NOMO-1 (cell line): ENCODE measurements at regions not wholly inside any gene's neighbourhood (a gene's known extent, or its start where the extent isn't known, plus 50 kb on each side); places are given as distances from the start of the nearest gene placed in this dataset.

ENCODE experiments used
- DNase-seq, 2 experiments: peaks; one replicate each; lab custom pipeline; 2025; ENCODE audit not compliant: unreplicated experiment in 2 of 2; lab: John Stamatoyannopoulos, UW

GRCh38 chr5:3030511-3031165, 279.2 kb upstream of the IRX2 start:
- DNase-seq = no peak

DNA sequence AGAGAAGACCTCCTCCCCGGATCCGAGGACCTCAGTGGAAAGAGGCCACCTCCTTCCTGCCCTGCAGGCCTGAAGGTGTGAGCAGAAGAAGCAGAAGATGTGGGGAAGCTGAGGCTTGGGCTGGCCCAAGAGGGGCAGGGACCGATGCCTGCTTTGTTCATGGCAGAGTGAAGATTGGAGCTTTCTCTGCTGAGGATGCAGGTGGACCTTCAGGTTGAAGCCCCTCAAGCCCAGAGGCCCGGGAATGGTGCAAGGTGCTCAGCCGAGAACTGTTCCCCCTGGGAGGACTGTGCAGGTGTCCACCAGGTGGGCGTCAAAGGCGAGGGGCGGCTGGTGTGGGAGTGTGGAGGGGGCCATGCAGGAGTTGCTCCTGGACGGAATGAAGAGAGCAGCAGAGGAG, 277.9 kb upstream of the IRX2 start:
- DNase-seq = no peak

DNA sequence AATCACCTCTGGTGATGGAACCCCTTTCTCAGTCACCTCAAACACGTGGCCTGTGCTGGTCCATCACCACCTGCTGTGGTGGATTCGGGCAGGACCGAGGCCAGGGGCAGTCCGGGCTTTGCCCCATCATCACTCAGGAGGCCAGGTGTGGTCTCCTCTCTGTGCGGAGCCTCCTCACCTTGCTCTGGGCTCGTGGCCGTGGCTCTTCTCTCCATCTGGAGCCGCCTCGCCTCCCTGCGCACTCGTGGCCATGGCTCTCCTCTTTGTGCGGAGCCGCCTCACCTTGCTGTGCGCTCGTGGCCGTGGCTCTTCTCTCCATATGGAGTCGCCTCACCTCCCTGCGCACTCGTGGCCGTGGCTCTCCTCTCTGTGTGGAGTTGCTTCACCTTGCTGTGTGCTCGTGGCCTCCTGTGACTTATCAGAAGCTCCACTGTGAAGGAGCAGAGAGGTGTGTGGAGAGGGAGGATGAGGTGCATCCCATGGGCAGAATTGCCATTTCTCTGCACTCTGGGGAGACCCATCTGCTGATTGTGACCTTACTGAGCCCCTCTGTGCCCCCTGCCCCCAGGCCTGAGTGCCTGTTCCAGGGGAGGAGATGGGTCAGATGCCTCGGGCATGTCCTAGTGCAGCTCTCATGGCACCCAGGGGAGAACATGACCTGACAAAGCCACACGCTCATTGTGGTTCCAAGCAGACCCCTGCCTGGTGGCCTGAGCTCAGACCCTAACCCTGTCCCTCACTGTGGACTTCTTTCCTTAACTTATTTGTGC, 276.6 kb upstream of the IRX2 start:
- no peak for DNase-seq

DNA sequence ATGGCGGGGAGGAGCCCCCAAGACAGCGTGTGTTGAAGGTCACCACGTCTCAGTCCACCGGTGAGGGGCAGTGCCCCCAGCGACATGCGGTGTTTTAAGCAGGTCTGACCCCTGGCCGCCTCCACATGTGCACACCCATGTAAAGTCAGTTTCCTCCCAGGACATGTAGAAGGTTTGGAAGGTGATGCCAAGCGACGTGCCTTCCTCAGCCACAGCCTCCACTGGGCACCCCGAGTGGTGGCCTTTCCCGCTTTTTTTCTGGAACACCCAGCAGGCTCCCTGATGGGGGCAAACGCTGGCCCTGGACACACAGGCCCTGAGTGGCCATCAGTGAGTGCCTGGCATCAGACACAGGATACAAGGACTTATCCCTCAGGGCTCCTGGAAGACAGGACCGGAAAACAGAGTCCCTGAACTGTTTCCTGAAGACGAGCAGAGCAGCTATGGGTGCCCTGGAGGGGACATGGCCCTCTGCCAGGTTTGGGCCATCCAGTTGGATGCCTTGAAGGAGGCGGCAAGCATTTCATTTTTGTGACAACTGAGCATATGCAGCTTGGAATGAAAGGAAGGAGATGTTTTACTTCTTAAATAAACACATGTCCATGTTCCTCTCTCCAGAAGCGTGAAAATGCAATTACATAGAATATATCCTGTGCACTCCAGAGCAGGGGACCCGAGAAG, 275.8 kb upstream of the IRX2 start:
- no peak for DNase-seq

DNA sequence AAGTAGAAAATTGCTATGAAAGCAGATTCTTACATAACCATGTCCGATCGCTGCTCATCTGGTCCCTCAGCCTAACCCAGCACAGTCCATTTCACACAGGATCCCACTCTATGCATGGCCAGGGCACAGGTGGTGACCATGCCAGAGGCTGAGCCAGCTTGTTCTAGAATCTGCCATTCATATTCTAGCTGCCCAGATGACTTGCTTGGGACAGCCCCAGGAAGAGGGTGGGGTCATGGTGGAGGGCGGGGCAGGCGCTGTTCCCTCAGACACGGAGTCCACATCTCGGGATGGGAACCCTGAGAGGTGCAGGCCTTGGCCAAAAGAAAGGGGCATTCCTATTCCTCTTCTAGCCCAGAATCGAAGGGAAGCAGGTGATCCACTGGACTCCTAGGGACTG, 275.2 kb upstream of the IRX2 start:
- DNase-seq = no peak

DNA sequence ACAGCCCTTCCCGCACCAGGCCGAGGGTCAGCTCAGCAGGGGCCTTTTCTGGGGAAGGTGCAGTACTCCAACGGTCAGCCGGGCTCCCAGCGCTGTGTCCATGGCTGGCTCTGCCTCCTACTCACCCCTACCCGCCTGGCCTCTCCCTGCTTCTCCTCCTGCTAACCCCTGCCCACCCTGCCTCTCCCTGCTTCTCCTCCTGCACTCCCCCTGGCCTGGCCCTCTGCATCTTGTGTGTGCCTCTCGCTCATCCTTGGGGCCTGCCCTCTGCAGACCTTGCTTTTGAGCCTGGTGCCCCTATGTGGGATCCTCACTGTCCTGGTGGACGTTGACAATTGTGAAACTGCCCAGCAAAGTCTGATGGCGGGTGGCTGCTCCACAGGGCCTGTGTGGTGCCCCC, 274.6 kb upstream of the IRX2 start:
- no peak for DNase-seq

DNA sequence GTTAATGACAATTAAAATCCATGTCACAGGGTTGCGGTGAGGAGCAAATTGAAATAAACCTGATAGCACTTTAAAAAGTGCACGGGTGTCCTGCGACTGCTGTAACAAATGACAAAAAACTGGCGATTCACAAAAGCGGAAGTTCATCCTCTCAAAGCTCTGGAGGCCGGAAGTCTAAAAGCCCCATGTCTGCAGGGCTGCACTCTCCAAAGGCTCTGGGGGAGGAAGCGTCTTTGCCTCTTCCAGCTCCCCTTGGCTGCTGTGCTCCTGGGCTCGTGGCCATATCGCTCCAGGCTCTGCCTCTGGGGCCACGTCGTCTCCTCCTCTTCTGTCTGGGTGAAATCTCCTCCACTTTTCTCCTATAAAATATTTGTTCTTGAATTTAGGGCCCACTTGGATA, 273.9 kb upstream of the IRX2 start:
- DNase-seq = no peak

DNA sequence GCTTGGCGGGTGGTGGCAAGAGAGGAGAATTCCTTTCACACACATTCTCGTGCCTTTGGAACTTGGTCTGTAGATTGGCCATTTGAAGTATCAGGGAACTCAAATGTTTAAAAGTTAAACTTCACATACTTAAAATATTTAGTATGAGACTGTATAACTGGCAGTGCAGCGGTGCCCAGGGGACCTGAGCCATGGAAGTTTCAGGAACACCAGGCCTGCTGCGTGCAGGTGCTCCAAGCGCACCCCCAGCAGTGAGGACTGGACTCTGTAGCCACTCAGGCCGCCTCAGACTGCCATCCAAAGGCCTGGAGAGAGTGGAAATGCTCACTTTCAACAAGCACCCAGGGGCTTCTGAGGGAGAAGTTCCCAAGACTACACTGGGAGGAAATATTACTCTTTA, 273.5 kb upstream of the IRX2 start:
- DNase-seq = no peak

DNA sequence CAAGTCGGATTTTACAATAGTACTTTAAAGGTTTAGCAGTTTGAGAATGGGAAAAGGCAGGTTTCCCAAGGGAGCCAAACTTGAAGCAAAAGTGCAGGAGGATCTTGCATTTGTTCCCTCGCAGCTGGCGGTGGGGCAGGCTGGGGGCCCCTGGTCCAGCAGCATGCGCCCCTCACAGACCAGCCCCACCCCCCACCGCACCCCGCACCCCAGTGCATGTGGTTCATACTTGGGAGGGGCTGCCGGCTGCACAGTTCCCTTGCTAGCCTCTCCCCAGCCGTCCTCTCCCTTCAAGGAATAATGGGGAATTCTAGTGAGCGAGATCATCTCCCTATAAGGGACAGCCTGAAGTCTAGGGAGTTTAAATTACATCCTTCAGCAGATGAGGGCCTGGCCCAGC, 273.1 kb upstream of the IRX2 start:
- DNase-seq = no peak

GRCh38 chr5:3024126-3024525, 272.6 kb upstream of the IRX2 start:
- DNase-seq = no peak

DNA sequence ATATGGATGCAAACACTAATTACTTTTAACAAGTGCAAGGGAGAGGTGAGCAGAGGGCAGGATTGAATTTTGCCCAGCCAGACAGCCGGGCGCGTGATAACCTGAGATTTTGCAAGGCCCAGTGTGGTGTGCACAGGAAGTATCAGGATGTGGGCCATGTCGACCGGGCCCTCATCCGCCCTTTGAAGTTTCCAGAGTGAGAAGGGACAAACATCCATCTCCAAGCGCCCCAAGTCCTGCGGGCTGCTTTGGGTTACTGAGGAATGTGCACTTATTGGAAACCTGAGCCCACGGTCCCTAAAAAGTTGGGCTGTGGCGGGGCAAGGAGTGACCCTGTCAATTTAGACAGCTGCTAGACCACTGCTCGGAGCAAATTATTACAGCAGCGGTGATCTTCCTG, 272.2 kb upstream of the IRX2 start:
- DNase-seq = no peak

GRCh38 chr5:3022665-3023064, 271.2 kb upstream of the IRX2 start:
- no peak for DNase-seq

GRCh38 chr5:3020426-3020825, 268.9 kb upstream of the IRX2 start:
- no peak for DNase-seq

GRCh38 chr5:3019045-3019444, 267.6 kb upstream of the IRX2 start:
- no peak for DNase-seq

DNA sequence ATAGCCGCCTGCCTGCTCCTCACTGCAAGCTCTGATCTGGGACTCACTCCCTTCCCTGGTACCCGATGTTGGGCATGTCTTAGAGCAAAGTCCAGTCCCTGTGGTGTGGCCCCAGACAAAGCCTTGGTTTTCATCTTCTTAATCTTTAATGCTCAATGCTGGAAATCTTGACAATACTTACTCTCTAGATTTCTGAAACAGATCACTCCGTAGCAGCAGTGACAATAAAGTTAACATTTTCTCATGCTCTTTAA, 260.2 kb upstream of the IRX2 start:
- DNase-seq = no peak

DNA sequence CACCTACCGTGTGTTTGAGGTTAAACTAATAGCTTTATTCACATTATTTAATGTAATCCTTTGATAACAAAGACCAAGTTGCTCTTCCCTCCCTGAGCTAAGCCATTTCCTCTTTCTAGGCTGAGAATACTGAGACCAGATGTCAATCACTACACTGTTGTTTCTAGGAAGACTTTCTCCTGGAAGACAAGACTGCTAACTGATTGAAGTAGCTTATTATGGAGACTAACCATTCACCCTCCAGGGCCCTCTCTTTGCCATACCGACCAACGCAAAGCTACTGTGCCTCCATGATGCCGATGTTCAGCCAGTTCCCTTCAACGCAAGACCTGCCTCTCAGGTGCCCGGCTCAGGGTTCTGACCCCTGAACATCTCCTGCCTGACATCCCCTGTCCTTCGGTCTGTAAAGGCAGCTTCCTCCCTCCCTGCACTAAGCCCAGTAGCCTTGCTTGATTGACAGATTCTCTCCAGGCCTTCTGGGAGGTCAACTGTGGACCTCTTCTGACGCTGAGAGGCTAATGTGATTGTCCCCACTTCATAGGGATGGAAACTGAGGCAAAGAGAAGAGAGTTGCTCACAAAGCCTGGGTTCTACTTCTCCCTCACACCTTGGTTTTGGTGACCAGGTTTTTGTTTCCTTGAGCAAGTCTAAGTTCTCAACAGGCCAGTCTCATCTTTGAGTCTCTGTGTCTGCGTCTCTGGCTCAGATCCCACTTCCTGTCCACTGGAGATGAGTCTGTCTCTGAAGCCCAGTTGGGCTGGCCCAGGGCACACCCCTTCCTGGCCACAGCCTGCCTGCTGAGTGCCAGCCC, 259.7 kb upstream of the IRX2 start:
- no peak for DNase-seq

DNA sequence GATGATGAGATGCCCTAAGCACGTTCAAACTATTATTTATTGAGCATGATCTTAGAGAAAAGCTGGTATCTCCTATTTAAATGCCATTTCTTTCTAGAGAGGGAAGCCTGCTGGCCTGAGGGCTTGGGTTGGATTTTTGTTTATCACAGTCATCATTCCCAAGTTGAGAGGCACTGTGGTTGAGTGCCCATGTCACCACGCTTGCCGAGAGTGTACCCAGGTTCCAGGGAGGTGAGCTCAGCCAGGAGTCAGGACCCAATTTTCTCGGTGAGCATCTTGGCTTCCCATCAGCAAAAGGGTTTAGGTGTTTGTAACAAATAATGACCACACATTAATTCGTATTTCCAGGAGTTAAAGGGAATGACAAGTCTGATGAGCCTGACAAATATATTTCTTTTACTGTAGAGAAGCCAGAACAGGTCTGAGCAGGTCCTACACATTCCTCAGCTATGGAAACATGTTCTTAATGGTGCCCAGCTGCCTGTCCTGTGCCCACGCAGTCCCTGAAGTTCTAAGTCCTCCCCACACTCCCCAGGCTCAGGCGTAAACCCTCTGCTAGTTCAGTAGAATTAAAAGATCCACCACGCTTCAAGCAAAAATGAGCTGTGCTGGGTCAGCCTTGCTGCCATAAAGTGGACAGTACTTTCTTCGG, 258.9 kb upstream of the IRX2 start:
- no peak for DNase-seq

DNA sequence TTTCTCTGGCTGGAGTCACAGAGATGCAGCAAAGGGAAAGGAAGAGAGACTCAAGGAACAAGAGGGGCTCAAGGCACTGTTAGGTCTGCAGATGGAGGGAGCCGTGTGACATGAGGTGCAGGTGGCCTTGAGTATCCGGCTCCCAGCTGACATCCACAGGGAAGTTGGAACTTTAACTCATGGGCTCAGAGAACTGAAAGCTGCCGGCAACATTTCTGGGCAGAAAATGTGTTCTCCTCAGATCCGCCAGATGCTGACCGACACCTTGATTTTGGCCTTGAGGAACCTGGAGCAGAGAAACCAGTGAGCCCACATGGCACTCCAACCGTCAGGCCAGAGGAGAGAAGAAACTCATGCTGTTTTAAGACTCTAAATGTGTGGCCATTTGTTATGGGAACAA, 258.1 kb upstream of the IRX2 start:
- no peak for DNase-seq

DNA sequence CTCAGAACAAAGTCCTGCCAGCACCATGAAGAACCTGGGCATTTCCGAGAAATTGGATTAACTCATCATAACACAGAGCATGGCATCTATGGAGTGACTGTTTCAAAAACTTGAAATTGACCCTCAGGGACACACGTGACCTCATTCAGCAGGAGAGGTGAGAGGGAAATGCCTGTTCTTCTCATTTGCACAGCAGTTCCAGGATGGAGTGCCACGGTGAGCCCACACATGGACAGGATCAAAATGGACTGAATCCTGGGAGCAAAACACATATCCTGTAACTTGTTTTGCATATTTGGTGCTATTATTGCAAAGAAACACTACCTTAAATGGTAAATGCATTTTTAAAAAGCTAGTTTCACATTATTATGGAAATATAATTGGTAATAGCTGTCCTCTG, 256.1 kb upstream of the IRX2 start:
- DNase-seq = no peak

DNA sequence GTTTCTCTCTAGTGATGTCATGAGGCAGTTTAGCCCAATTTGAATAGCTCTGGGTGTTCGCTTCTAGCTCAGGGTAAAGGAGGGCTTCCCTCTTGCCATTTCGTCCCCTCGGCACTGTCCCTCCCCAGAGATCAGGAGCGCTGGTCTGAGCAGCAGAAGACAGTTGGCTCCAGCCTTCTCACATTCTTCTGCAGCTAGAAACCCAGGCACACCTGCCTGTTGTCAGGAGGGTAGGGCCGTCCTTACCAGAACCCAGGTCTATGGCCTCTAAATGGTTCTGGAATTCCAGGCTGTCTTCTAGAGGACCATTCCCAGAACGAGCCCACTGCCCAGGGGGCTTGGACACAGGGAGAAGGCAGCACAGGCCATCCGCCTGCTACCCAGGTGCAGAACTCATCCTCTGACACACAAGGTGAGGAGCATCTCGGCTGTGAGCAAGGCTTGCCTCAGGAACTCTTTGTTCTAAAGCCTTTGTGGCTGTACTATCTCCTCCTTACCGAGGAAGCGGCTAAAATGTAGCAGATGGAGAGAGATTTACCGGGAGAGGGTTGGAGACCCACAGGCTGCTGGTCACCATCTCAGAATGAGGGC, 255.6 kb upstream of the IRX2 start:
- no peak for DNase-seq

DNA sequence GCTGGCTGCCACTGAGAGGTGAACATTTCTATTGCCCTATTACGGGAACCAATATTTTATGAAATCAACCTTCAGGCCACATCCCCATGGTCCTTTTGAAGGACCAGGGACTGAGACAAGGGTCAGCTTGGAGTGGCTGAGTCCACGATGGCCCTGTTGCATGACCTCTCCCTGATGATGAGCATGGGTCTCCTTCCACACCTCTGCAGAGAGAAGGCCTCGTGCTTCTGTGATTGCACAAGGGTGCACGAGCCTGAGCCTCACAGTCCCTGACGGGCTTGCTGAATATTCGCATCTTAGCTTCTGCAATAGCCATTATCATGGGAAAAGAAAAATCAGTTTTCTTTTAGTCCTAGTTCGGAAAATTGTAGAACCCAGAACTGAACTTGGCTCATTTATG, 255.0 kb upstream of the IRX2 start:
- no peak for DNase-seq
